Muscle layer of duodenum (tissue), 2 donors: ENCODE measurements at regions not wholly inside any gene's neighbourhood (a gene's known extent, or its start where the extent isn't known, plus 50 kb on each side); places are given as distances from the start of the nearest gene placed in this dataset.
A peak's percentile ranks its signal among the peaks of the same experiment; 100 is the strongest.

Experiments
- H3K27ac ChIP-seq: one replicate; pipeline ENCODE4 v1.7.0; 2013; ENCODE audit warnings: mild to moderate bottlenecking, low read length
- H3K27me3 ChIP-seq: one replicate; pipeline ENCODE4 v1.7.0; 2013; ENCODE audit warnings: low read depth, mild to moderate bottlenecking, control low read depth, low read length
- H3K36me3 ChIP-seq, 2 donors: one replicate each; pipeline ENCODE4 v1.7.0; 2013; ENCODE audit warnings: low read length in 2 of 2, control low read depth in 1 of 2, mild to moderate bottlenecking in 1 of 2; ENCODE audit not compliant: insufficient read depth in 2 of 2, control insufficient read depth in 1 of 2
- H3K4me1 ChIP-seq, 2 donors: one replicate each; pipeline ENCODE4 v1.7.0; 2013; ENCODE audit warnings: low read length in 2 of 2, mild to moderate bottlenecking in 2 of 2, control low read depth in 1 of 2, moderate library complexity in 1 of 2; ENCODE audit not compliant: insufficient read depth in 2 of 2, control insufficient read depth in 1 of 2
- H3K4me3 ChIP-seq, 2 donors: one replicate each; pipeline ENCODE4 v1.7.0; 2013; ENCODE audit warnings: low read length in 2 of 2, low read depth in 1 of 2, mild to moderate bottlenecking in 1 of 2
- H3K9me3 ChIP-seq, 2 donors: one replicate each; pipeline ENCODE4 v1.7.0; 2013; ENCODE audit warnings: low read length in 2 of 2, control low read depth in 1 of 2, mild to moderate bottlenecking in 1 of 2; ENCODE audit not compliant: control insufficient read depth in 1 of 2
- donor health status: healthy.

- Histone ChIP-seq H3K4me3 (no peak overlapping the region), H3K27me3 (no peaks in the 10 kb centered on the region)
These were observed 310.4 kb downstream of the IRS2 start for GRCh38 chr13:109476001-109476400.

GRCh38 chr13:109468123-109468522 is 318.3 kb downstream of the IRS2 start:
- H3K4me3 ChIP-seq = no peak overlapping the region
- H3K9me3 ChIP-seq = no peaks in the 10 kb centered on the region
- no peaks in the 10 kb centered on the region for H3K4me1 ChIP-seq
- H3K27ac ChIP-seq = no peak overlapping the region
- H3K27me3 ChIP-seq = no peaks in the 10 kb centered on the region
- H3K36me3 ChIP-seq = no peaks in the 10 kb centered on the region

More at GRCh38 chr13:109476001-109476400, 310.4 kb downstream of the IRS2 start:
- H3K36me3 ChIP-seq = no peaks in the 10 kb centered on the region
- no peaks in the 10 kb centered on the region for H3K4me1 ChIP-seq
- no peaks in the 10 kb centered on the region for H3K9me3 ChIP-seq
- H3K27ac ChIP-seq = no peak overlapping the region

DNA sequence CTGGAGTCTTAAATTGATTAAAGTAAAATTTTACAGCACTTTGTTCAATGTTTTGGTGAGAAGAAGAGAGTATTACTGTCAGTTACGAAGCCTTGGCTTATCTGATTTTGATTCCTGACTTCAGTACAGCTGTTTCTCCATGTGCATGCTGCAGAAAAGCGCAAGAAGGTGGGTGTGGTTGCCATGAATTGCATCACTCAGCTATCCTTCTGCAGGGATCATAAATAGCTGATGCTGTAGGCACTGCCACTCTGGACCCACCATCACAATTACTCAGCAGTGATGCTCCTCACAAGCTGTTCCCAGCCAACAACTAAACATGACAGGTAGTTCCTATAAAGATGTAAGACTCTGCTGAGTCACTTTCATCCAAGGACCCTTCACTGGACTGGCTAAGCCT is 321.2 kb downstream of the IRS2 start:
- Histone ChIP-seq H3K4me1 (no peaks in the 10 kb centered on the region), H3K9me3 (peaks cover 0 to under 1% of the 10 kb centered on the region in 2 donors), H3K36me3 (no peaks in the 10 kb centered on the region), H3K27ac (no peak overlapping the region), H3K27me3 (no peaks in the 10 kb centered on the region), H3K4me3 (no peak overlapping the region)

- Histone ChIP-seq H3K36me3 (no peaks in the 10 kb centered on the region), H3K27ac (peak overlapping the region; percentile 13), H3K27me3 (no peaks in the 10 kb centered on the region), H3K9me3 (no peaks in the 10 kb centered on the region), H3K4me3 (no peak overlapping the region), H3K4me1 (no peaks in the 10 kb centered on the region)
These were observed 332.0 kb downstream of the IRS2 start for GRCh38 chr13:109454167-109454917.

GRCh38 chr13:109451726-109452125 is 334.7 kb downstream of the IRS2 start:
- Histone ChIP-seq H3K36me3 (no peaks in the 10 kb centered on the region), H3K27me3 (no peaks in the 10 kb centered on the region), H3K4me1 (no peaks in the 10 kb centered on the region), H3K4me3 (no peak overlapping the region), H3K27ac (no peak overlapping the region), H3K9me3 (no peaks in the 10 kb centered on the region)

DNA sequence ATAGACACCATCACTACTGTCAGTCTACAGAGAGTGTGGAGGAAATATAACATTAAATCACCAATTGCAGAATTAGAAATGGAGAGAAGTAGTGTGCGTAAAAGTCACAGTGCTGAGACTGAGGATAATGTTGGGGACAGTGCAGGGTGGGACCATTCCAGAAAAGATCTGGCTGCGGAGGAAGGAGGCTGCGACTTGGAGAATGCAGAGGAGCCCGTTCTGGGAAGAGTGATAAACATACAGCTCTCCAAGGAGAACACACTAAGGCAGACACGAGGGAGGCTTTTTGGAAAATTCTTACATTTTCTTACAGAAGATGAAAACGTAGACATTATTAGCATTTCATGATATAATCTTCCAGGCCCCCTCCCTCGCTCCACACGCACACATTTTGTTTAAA is 337.8 kb downstream of the IRS2 start:
- Histone ChIP-seq H3K36me3 (no peaks in the 10 kb centered on the region), H3K27me3 (no peaks in the 10 kb centered on the region), H3K27ac (no peak overlapping the region), H3K4me1 (no peaks in the 10 kb centered on the region), H3K4me3 (no peak overlapping the region), H3K9me3 (no peaks in the 10 kb centered on the region)

GRCh38 chr13:109447667-109448066 is 338.7 kb downstream of the IRS2 start:
- Histone ChIP-seq H3K4me1 (no peaks in the 10 kb centered on the region), H3K9me3 (no peaks in the 10 kb centered on the region), H3K27ac (no peak overlapping the region), H3K36me3 (no peaks in the 10 kb centered on the region), H3K27me3 (no peaks in the 10 kb centered on the region), H3K4me3 (no peak overlapping the region)

GRCh38 chr13:109440320-109440719 is 346.1 kb downstream of the IRS2 start:
- H3K4me1 ChIP-seq = no peaks in the 10 kb centered on the region
- no peak overlapping the region for H3K4me3 ChIP-seq
- H3K36me3 ChIP-seq = no peaks in the 10 kb centered on the region
- no peaks in the 10 kb centered on the region for H3K27me3 ChIP-seq
- no peak overlapping the region for H3K27ac ChIP-seq
- H3K9me3 ChIP-seq = no peaks in the 10 kb centered on the region

GRCh38 chr13:109439813-109440212 is 346.6 kb downstream of the IRS2 start:
- H3K36me3 ChIP-seq = no peaks in the 10 kb centered on the region
- H3K27me3 ChIP-seq = no peaks in the 10 kb centered on the region
- no peaks in the 10 kb centered on the region for H3K4me1 ChIP-seq
- no peak overlapping the region for H3K27ac ChIP-seq
- H3K9me3 ChIP-seq = no peaks in the 10 kb centered on the region
- no peak overlapping the region for H3K4me3 ChIP-seq

DNA sequence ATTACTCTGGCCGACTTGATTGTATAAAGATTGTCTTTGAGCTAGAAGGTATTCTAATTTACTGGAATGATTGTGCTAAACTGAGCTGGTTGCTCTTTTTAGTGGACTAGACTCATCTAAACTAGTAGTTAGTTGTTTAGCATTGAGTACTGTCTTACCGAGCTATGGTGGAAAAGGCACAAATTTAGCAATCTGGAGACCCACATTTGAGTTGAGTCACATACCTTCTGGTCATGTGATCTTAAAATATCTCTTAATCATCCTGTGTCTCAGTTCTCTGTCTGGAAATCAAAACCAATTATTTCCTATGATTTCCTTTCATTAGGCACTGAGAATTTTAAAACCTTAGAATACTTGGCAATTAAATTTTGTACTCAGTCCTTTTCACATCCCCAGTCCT is 349.5 kb downstream of the IRS2 start:
- Histone ChIP-seq H3K27ac (no peak overlapping the region), H3K9me3 (no peaks in the 10 kb centered on the region), H3K4me3 (no peak overlapping the region), H3K27me3 (no peaks in the 10 kb centered on the region), H3K4me1 (no peaks in the 10 kb centered on the region), H3K36me3 (no peaks in the 10 kb centered on the region)

DNA sequence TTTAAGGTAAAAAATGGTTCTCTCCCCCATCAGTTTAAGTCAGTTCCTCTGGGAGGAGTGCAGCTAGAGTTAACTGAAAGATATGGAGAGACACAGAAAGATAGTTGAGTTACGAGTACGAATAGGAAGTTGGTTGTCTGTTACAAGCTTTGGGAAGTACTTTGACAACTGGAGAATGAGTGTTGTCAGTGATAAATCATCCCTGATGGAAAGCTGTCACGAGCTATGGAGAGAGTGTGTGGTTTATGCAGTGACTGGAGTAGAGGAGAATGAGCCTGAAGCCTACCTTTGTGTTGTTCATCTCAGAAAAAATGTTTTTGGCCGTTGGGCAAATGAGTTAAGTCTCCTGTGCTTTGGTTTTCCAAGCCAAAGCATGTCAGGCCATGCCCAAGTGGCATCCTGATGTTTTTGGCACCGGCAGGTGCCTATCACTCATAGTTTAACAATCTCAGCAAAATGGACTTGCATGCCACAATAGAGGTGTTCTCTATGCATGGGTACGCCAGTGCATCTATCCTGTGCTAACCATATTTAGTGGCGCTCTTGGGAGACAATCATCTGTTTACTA is 350.2 kb downstream of the IRS2 start:
- Histone ChIP-seq H3K4me1 (no peaks in the 10 kb centered on the region), H3K9me3 (no peaks in the 10 kb centered on the region), H3K36me3 (no peaks in the 10 kb centered on the region), H3K27me3 (no peaks in the 10 kb centered on the region), H3K4me3 (no peak overlapping the region), H3K27ac (no peak overlapping the region)

- Histone ChIP-seq H3K36me3 (no peaks in the 10 kb centered on the region), H3K4me1 (no peaks in the 10 kb centered on the region), H3K4me3 (no peak overlapping the region), H3K27me3 (no peaks in the 10 kb centered on the region), H3K9me3 (no peaks in the 10 kb centered on the region), H3K27ac (no peak overlapping the region)
These were observed 355.2 kb downstream of the IRS2 start for GRCh38 chr13:109431217-109431616.
